Right lobe of liver (tissue), 4 donors: ENCODE measurements at regions not wholly inside any gene's neighbourhood (a gene's known extent, or its start where the extent isn't known, plus 50 kb on each side); places are given as distances from the start of the nearest gene placed in this dataset.

Source experiments
- CTCF ChIP-seq, 4 donors: fragments of 200-600 bp in 3 of 4; fragments of 450-650 bp in 1 of 4; IDR thresholded peaks; one replicate each; pipeline versions ENCODE4 v1.5.1 to v1.8.0; 2016 to 2022; ENCODE audit warnings: antibody characterized with exemption in 4 of 4, mild to moderate bottlenecking in 2 of 4
- POLR2A ChIP-seq: fragments of 450-650 bp; IDR thresholded peaks from one replicate; pipeline ENCODE4 v1.6.1; 2017; ENCODE audit warnings: antibody characterized with exemption, mild to moderate bottlenecking
- donor health status: DM: no; HTN: no; CAD: no.
- donor health status: DM: no; HTN: no; CAD: no.
- donor health status: DM: no; HTN: yes; CAD: no.

- TF ChIP-seq CTCF (IDR thresholded peaks at IDR 0.05) (no peak), POLR2A (no peak)
These were observed 85.7 kb upstream of the PLD5 start for GRCh38 chr1:242610209-242610608.
